B cell (primary cell): ENCODE measurements at regions not wholly inside any gene's neighbourhood (a gene's known extent, or its start where the extent isn't known, plus 50 kb on each side); places are given as distances from the start of the nearest gene placed in this dataset.

Experiments used
- ATAC-seq: fragments of 200-7000 bp; cut with Tn5 transposase; one replicate; pipeline ENCODE4 v1.10.0; 2021; ENCODE audit warnings: low read depth, mild to moderate bottlenecking, moderate number of reproducible peaks, moderate library complexity
- CTCF ChIA-PET: fragments of 350-600 bp; sonication (Branson Sonifier 250); formaldehyde crosslinking; loops from one replicate; lab custom pipeline; 2021; ENCODE audit warnings: antibody characterized with exemption, inconsistent platforms; lab: Charles Lee
- POLR2A ChIA-PET: fragments of 350-600 bp; sonication (Branson Sonifier 250); formaldehyde crosslinking; loops from one replicate; lab custom pipeline; 2021; ENCODE audit warnings: antibody characterized with exemption; lab: Charles Lee
- DNase-seq: peaks from one replicate; pipeline ENCODE4 v3.0.0; 2013
- H2AFZ ChIP-seq: 2 replicates; pipeline ENCODE4 v1.6.1; 2012; ENCODE audit warnings: mild to moderate bottlenecking, low read depth, low read length; ENCODE audit not compliant: insufficient read depth, poor library complexity, severe bottlenecking
- H3K27ac ChIP-seq, 2 donors: 1 replicate in 1 of 2; 2 replicates in 1 of 2; pipeline ENCODE4 v1.5.1; 2012 to 2013; ENCODE audit warnings: low read length in 2 of 2, mild to moderate bottlenecking in 2 of 2, moderate library complexity in 1 of 2
- H3K27me3 ChIP-seq, 4 experiments: fragments of 200-600 bp in 1 of 4; sonication (generic) in 1 of 4; replicated peaks in 1 of 4; 1 replicate in 2 of 4; 2 replicates in 2 of 4; pipeline versions ENCODE4 v1.6.1 to v1.7.0; 2013 to 2016; ENCODE audit warnings: low read length in 3 of 4, mild to moderate bottlenecking in 2 of 4, mixed read lengths in 1 of 4, moderate library complexity in 1 of 4; ENCODE audit not compliant: insufficient read depth in 4 of 4, control insufficient read depth in 3 of 4; ENCODE audit errors: control extremely low read depth in 1 of 4
- H3K36me3 ChIP-seq, 2 experiments: replicated peaks in 1 of 2; 1 replicate in 1 of 2; 2 replicates in 1 of 2; pipeline versions ENCODE4 v1.6.1 to v1.7.1; 2013; ENCODE audit warnings: low read length in 1 of 2; ENCODE audit not compliant: insufficient read depth in 2 of 2, control insufficient read depth in 1 of 2; ENCODE audit errors: control extremely low read depth in 1 of 2, extremely low read depth in 1 of 2
- H3K4me1 ChIP-seq, 2 donors: fragments of 200-600 bp in 1 of 2; sonication (generic) in 1 of 2; 1 replicate in 1 of 2; 2 replicates in 1 of 2; pipeline versions ENCODE4 v1.5.1 to v1.6.1; 2013 to 2017; ENCODE audit warnings: low read length in 2 of 2; ENCODE audit not compliant: control insufficient read depth in 2 of 2, insufficient read depth in 2 of 2
- H3K4me2 ChIP-seq: replicated peaks from 2 replicates; pipeline ENCODE3; 2012; ENCODE audit warnings: mild to moderate bottlenecking, low read depth, low read length; ENCODE audit not compliant: poor library complexity, severe bottlenecking
- H3K4me3 ChIP-seq, 5 experiments: fragments of 200-600 bp in 1 of 5; sonication (generic) in 1 of 5; 1 replicate in 3 of 5; 2 replicates in 2 of 5; pipeline versions ENCODE4 v1.5.1 to v1.7.0; 2011 to 2016; ENCODE audit warnings: low read length in 4 of 5, mild to moderate bottlenecking in 4 of 5, low read depth in 2 of 5, control low read depth in 1 of 5, moderate library complexity in 1 of 5; ENCODE audit not compliant: insufficient read depth in 1 of 5; ENCODE audit errors: control extremely low read depth in 1 of 5, extremely low read depth in 1 of 5
- H3K79me2 ChIP-seq: fragments of 200-600 bp; sonication (generic); one replicate; pipeline ENCODE4 v1.6.0; 2016; ENCODE audit warnings: low read length; ENCODE audit not compliant: control insufficient read depth, insufficient read depth
- H3K9ac ChIP-seq: fragments of 200-600 bp; sonication (generic); 2 replicates; pipeline ENCODE4 v1.6.1; 2017; ENCODE audit warnings: mild to moderate bottlenecking, low read length, moderate library complexity
- H3K9me3 ChIP-seq, 3 donors: one replicate each; pipeline versions ENCODE4 v1.6.1 to v1.7.1; 2013; ENCODE audit warnings: low read length in 2 of 3; ENCODE audit not compliant: control insufficient read depth in 2 of 3, insufficient read depth in 1 of 3; ENCODE audit errors: control extremely low read depth in 1 of 3
- H4K20me1 ChIP-seq: 2 replicates; pipeline ENCODE4 v1.6.0; 2012; ENCODE audit warnings: mild to moderate bottlenecking, low read length; ENCODE audit not compliant: insufficient read depth, control insufficient read depth, poor library complexity, severe bottlenecking
- H3K27ac Mint-ChIP-seq: one replicate; pipeline ENCODE4 v1.8.0; 2021; ENCODE audit warnings: mixed read lengths
- H3K27me3 Mint-ChIP-seq: one replicate; pipeline ENCODE4 v1.8.0; 2021; ENCODE audit warnings: mixed read lengths
- H3K4me1 Mint-ChIP-seq: one replicate; pipeline ENCODE4 v1.8.0; 2021; ENCODE audit warnings: mixed read lengths
- H3K4me3 Mint-ChIP-seq: one replicate; pipeline ENCODE4 v1.8.0; 2021; ENCODE audit warnings: mixed read lengths
- H3K9me3 Mint-ChIP-seq: one replicate; pipeline ENCODE4 v1.8.0; 2022; ENCODE audit warnings: mixed read lengths; ENCODE audit not compliant: insufficient read depth
- CTCF ChIP-seq: fragments of 200-600 bp; IDR thresholded peaks from one replicate; pipeline ENCODE4 v1.8.0; 2022; ENCODE audit warnings: antibody characterized with exemption, mild to moderate bottlenecking
- EZH2 ChIP-seq: IDR thresholded peaks from 2 replicates; pipeline ENCODE4 v1.6.1; 2012; ENCODE audit warnings: borderline replicate concordance, low read depth, mild to moderate bottlenecking, moderate library complexity, low read length; ENCODE audit not compliant: insufficient read depth, poor library complexity, severe bottlenecking
- WGBS: methylation state at CpG from one replicate; pipeline ENCODE4 v1.1.5; 2013; ENCODE audit warnings: missing lambda C conversion rate; ENCODE audit not compliant: insufficient coverage; 5-methylcytosine and 5-hydroxymethylcytosine counted together
- intact Hi-C: fragments of 100-400 bp; cut with micrococcal nuclease; formaldehyde crosslinking; loops from one replicate; pipeline ENCODE4 v1.10.0; 2022

GRCh38 chr11:26942356-26942755 lies 51.6 kb upstream of the FIBIN start:
- H3K4me1 Mint-ChIP-seq, result no peaks in the 10 kb centered on the region
- H3K9me3 Mint-ChIP-seq, result peaks cover 2% of the 10 kb centered on the region
- H3K79me2 ChIP-seq, result no peaks in the 10 kb centered on the region

GRCh38 chr11:26943636-26944035 lies 50.3 kb upstream of the FIBIN start:
- TF ChIP-seq EZH2 (no peak), CTCF (no peak)
- Histone ChIP-seq H3K27me3 (no peaks in the 10 kb centered on the region), H3K4me3 (no peak overlapping the region), H4K20me1 (no peaks in the 10 kb centered on the region), H3K4me1 (no peaks in the 10 kb centered on the region), H3K36me3 (no peaks in the 10 kb centered on the region), H3K4me2 (no peak overlapping the region), H3K79me2 (no peaks in the 10 kb centered on the region), H2AFZ (no peak overlapping the region), H3K27ac (no peak overlapping the region), H3K9me3 (peaks cover 0 to 7% (median 0%) of the 10 kb centered on the region in 3 donors), H3K9ac (no peak overlapping the region)
- no peaks in the 10 kb centered on the region for H3K27me3 Mint-ChIP-seq
- no peak overlapping the region for H3K4me3 Mint-ChIP-seq
- no peak overlapping the region for H3K27ac Mint-ChIP-seq
- peaks cover 2% of the 10 kb centered on the region for H3K9me3 Mint-ChIP-seq
- intact Hi-C loops, result no loop called here
- no peak for DNase-seq
- POLR2A ChIA-PET, result no interaction called here
- WGBS, result 88% methylated on average over 3 of the region's 3 CpGs
- no peak for ATAC-seq
- CTCF ChIA-PET, result no interaction called here
- no peaks in the 10 kb centered on the region for H3K4me1 Mint-ChIP-seq

More at GRCh38 chr11:26942356-26942755, 51.6 kb upstream of the FIBIN start:
- H4K20me1 ChIP-seq, result no peaks in the 10 kb centered on the region
- no peak overlapping the region for H3K9ac ChIP-seq
- H3K4me1 ChIP-seq, result no peaks in the 10 kb centered on the region
- no peak overlapping the region for H2AFZ ChIP-seq
- no peak overlapping the region for H3K4me3 ChIP-seq
- intact Hi-C loops, result no loop called here
- no peak overlapping the region for H3K27ac Mint-ChIP-seq
- DNase-seq, result no peak
- no peak overlapping the region for H3K27ac ChIP-seq
- ChIA-PET CTCF (no interaction called here), POLR2A (no interaction called here)
- H3K9me3 ChIP-seq, result peaks cover 0 to 7% (median 0%) of the 10 kb centered on the region in 3 donors
- no peak overlapping the region for H3K4me3 Mint-ChIP-seq
- no peaks in the 10 kb centered on the region for H3K36me3 ChIP-seq
- no peak for TF ChIP-seq EZH2
- no peak for TF ChIP-seq CTCF
- H3K27me3 ChIP-seq, result no peaks in the 10 kb centered on the region
- no peaks in the 10 kb centered on the region for H3K27me3 Mint-ChIP-seq
- ATAC-seq, result no peak
- H3K4me2 ChIP-seq, result no peak overlapping the region
- no CpG with 5 or more reads among the region's 3 CpGs for WGBS
